C1 segment of cervical spinal cord (tissue), 14 donors: ENCODE measurements at regions not wholly inside any gene's neighbourhood (a gene's known extent, or its start where the extent isn't known, plus 50 kb on each side); places are given as distances from the start of the nearest gene placed in this dataset.

ENCODE experiments used
- DNase-seq, 14 donors: peaks; one replicate each; lab custom pipeline; 2025; lab: John Stamatoyannopoulos, UW

DNA sequence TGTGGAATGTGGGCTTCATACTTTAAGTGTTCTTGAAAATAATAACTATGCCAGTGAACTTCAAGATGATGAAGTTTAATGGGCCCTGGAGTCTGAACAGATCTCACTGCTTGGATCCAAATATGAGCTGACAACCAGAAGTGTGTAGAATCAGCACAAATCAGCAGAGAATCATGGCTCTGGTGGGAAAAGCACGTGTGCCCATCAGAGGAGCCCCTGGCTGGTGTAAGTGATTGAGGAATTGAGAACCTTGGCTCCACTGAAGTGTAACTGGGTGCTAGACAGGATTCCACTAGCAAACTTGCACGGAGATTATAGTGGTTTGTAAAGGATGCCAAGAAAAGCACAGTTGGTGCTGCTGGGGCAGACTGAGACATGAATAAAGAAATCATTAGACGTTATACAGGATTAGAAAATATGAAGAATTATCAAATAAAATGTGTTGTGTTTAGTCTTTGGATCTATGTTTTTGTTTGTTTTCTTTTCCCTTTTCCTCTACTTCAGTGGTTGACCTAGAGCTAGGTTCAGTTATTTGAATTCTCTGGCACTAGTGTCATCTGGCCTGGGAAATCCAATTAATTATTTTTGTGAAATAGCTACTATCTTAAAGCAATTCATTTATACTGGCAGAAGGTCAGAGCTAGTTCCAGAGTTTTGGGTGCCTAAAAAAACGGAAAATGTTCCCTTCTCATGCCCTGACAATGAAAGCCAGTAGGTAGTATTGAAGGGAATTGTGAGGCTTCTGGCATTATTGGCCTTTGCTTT, 175.7 kb upstream of the MEOX2 start:
- DNase-seq = no peak

- DNase-seq = no peak
Measured at GRCh38 chr7:15860264-15860949, 173.9 kb upstream of the MEOX2 start.

- DNase-seq = no peak
Measured at GRCh38 chr7:15857026-15857425, 170.5 kb upstream of the MEOX2 start.

- DNase-seq = no peak
Measured at GRCh38 chr7:15856311-15856710, 169.8 kb upstream of the MEOX2 start.

DNA sequence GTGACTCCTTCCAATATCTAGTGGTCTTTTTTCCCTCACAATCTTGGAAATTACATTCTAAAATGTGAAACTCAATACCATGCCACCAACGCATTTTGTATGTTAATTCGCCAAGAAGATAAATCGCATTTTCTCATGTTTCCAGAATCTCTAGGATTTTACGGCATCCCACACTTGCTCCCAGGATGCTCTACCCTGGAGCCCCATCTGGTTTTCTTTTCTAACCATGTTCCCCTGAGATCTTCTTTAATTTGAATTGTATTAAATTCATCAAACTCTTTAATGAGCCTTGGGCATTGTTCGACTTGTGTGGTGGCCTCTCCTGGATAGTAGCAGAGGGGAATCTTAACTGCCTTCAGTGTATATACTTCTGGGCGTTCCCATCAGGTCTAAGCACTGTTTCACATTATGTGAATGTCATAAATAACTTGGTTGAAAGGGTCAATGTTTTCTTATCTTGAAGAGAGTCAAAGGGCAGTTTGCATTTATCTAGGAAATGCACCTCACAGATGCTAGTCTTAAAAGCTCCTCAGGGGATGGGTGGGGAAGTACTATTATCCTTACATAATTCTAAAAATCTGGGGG, 169.1 kb upstream of the MEOX2 start:
- no peak for DNase-seq

GRCh38 chr7:15854841-15855524, 168.5 kb upstream of the MEOX2 start:
- DNase-seq = no peak

DNA sequence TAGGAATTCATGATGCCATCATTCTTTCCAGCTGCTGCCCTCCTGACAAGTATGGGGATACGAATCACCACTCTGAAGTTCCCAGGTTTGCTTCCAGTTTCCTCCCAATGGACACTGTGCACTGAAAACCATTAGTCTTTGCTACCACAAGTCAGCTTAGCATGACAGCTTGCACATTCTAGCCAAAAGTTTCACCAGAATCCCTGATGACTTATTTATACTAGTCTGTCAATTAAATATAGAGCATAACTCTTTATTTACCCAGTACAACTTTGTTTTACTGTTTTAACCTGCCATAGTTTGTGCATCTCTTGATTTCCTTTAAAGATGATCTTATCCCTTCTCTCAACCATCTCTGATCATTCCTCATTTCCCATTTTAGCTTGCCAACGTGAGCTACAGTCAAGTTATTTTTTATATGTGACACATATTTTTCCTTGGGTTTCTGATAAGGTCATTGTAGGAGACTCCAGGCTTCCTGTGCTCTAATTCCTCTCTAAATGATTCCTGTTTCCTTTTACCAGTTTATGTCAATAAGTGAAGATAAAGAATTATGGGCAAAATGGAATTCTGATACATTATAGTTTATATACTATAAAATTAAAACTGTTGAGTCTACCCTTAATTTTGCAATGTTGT, 167.5 kb upstream of the MEOX2 start:
- DNase-seq = no peak

DNA sequence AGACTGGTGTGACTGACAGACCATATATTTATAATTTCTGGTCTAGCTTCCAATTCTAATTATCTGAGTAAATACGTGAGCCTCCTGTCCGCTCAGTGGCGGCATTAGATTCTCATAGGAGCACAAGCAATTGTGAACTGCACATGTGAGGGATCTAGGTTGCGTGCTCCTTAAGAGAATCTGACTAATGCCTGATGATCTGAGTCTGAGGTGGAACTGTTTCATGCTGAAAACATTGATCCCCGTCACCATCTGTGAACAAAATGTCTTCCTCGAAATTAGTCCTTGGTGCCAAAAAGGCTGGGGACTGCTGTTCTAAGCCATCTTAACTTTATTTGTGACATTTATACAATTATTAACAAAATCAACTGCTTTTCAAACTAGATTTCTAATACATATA, 164.7 kb upstream of the MEOX2 start:
- DNase-seq = no peak

- no peak for DNase-seq
Measured at GRCh38 chr7:15848901-15849300, 162.4 kb upstream of the MEOX2 start.

- DNase-seq = no peak
Measured at GRCh38 chr7:15848362-15848761, 161.9 kb upstream of the MEOX2 start.

GRCh38 chr7:15845868-15846267, 159.4 kb upstream of the MEOX2 start:
- DNase-seq = no peak

DNA sequence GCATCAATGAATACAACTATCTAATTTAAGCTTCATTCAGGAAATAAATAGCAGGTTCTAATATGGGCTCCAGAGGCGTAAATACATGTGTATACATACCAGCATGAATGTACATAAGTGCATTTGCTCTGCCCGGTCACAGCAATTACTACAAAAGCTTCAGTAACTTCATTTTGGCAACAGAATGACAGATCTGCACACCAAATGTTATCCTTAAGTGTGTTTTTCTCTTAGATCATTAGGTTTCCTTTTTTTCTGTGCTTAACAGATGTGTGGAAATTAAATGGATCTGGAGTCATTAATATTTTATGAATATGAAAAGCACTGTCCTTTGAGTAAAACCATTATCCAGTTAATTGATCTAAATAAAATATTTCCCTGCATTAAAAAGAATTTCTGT, 159.0 kb upstream of the MEOX2 start:
- DNase-seq = no peak

GRCh38 chr7:15839416-15840100, 153.1 kb upstream of the MEOX2 start:
- peak in 1 of 14 donors; percentile 0 for DNase-seq

- no peak for DNase-seq
Measured at GRCh38 chr7:15838265-15838664, 151.8 kb upstream of the MEOX2 start.

- DNase-seq = no peak
Measured at GRCh38 chr7:15837306-15837950, 150.9 kb upstream of the MEOX2 start.

- no peak for DNase-seq
Measured at GRCh38 chr7:15836651-15837050, 150.2 kb upstream of the MEOX2 start.

- no peak for DNase-seq
Measured at GRCh38 chr7:15836041-15836440, 149.6 kb upstream of the MEOX2 start.

DNA sequence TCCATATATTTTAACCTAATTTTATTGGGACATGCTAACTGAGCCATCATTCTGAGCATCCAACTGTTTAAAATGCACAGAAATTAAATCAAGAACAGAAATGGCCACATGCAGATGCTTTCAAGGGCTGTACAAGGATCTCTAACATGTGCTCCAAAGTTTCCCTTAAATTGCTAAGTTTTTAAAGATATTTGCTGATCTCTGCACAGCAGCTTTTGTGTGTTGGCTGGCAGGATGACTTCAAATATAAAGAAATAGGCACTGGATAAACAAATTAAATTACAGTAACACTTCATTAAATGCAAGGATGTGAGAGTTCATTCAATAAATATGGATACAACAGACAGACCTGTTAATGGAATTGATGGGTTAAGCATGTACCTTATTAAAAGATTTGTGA, 148.0 kb upstream of the MEOX2 start:
- DNase-seq = no peak

- DNase-seq = no peak
Measured at GRCh38 chr7:15832996-15833395, 146.5 kb upstream of the MEOX2 start.

DNA sequence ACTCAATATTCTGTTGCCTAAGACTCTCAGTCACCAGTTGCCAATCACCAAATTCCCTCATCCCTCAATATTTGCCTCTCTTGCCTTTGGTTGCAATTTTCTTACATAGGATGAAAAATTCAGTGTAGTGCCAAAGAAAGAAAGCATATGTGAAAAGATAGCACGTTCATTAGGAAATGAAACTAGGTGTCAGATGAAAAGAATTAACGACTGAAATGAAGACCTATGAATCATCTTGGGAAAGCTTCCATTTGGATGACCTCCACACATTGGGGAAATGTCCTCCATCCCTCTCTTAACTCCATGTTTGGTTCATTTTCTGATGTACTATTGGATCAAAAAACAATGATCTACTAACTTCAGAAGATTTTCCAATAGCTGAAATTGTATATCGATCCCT, 145.1 kb upstream of the MEOX2 start:
- DNase-seq = no peak

GRCh38 chr7:15829691-15830090, 143.2 kb upstream of the MEOX2 start:
- DNase-seq = no peak
